ENCODE measurements at regions not wholly inside any gene's neighbourhood (a gene's known extent, or its start where the extent isn't known, plus 50 kb on each side); places are given as distances from the start of the nearest gene placed in this dataset.

GRCh38 chr13:30151388-30151787 is 156.0 kb downstream of the KATNAL1 start:
- in situ Hi-C loops (cut with MboI; ENCODE audit: low sequenced_read_pairs), result no loop called here

GRCh38 chr13:30149248-30149647 is 158.1 kb downstream of the KATNAL1 start:
- in situ Hi-C loops (cut with MboI; ENCODE audit: low sequenced_read_pairs), result loop anchor here (25.0 kb wide), 1 partner anchor 438 kb away; no protein-coding TSS in a partner anchor

GRCh38 chr13:30148786-30149185 is 158.6 kb downstream of the KATNAL1 start:
- in situ Hi-C loops (cut with MboI; ENCODE audit: low sequenced_read_pairs), result loop anchor here (25.0 kb wide), 1 partner anchor 439 kb away; no protein-coding TSS in a partner anchor

DNA sequence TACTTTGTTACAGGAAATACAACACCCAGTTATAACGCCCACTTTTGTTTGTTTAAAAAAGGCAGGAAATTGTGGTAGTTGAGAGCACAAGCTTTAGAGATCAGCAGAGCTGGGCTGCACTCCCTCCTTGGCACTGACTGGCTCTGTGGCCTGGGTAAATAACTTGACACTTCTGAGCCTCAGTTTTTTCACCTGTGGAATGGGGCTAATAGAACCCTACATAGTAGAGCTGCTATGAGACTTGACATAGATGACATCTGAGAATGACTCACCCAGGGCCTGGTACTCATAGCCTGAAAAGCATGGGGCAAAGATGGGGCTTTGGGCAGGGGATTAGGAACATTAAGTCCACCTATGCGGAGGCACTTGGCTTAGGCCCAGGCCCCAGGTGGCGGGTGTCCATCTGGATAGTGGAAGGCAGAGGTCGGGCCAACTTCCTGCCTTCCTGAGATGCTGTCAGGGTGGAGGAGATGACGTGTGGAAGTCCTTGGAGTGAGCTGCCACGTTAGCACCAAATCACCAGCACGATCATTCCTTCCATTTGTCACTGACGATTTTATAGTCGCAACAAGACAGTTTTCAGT is 159.1 kb downstream of the KATNAL1 start:
- in situ Hi-C loops (cut with MboI; ENCODE audit: low sequenced_read_pairs), result loop anchor here (25.0 kb wide), 1 partner anchor 439 kb away; no protein-coding TSS in a partner anchor

DNA sequence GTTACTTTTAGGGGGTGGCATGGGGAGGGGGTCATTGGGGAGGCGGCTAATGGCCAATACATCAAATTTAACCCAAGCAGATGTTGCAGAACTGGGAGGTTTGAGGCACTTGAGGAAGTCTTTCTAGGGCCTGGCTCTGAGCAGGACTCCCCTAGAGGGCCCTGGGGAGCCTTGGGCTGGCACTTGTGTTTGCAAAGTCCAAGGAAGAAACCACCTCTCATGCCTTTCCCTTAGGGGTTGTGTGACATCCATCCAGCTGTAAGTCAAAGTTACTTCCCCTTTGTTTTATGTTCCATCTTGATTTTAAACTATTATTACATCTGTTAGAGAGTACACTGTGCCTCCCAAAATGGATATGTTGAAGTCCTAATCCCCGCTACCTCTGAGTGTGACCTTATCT is 159.9 kb downstream of the KATNAL1 start:
- in situ Hi-C loops (cut with MboI; ENCODE audit: low sequenced_read_pairs), result loop anchor here (25.0 kb wide), 1 partner anchor 440 kb away; no protein-coding TSS in a partner anchor

DNA sequence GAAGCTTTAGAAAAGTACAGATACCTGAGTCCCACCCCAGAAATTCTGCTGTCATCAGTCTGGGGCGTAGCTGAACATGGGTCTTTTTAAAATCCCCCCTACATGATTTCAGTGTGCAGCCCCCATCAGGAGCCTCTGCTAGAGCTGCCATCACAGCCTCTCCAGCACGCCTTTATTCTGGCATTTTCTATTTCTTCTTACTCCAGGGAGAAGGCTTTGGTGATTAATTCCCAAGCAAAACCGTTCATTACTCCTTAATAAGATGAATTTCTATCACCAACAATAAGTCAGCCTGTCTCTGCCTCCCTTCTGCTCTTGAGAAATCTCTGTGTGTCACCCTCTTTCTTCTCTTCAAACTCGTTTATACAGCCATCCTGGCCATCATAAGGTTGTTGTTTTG is 160.3 kb downstream of the KATNAL1 start:
- in situ Hi-C loops (cut with MboI; ENCODE audit: low sequenced_read_pairs), result loop anchor here (25.0 kb wide), 1 partner anchor 440 kb away; no protein-coding TSS in a partner anchor

GRCh38 chr13:30145709-30146367 is 161.5 kb downstream of the KATNAL1 start:
- in situ Hi-C loops (cut with MboI; ENCODE audit: low sequenced_read_pairs), result loop anchor here (25.0 kb wide), 1 partner anchor 441 kb away; no protein-coding TSS in a partner anchor

DNA sequence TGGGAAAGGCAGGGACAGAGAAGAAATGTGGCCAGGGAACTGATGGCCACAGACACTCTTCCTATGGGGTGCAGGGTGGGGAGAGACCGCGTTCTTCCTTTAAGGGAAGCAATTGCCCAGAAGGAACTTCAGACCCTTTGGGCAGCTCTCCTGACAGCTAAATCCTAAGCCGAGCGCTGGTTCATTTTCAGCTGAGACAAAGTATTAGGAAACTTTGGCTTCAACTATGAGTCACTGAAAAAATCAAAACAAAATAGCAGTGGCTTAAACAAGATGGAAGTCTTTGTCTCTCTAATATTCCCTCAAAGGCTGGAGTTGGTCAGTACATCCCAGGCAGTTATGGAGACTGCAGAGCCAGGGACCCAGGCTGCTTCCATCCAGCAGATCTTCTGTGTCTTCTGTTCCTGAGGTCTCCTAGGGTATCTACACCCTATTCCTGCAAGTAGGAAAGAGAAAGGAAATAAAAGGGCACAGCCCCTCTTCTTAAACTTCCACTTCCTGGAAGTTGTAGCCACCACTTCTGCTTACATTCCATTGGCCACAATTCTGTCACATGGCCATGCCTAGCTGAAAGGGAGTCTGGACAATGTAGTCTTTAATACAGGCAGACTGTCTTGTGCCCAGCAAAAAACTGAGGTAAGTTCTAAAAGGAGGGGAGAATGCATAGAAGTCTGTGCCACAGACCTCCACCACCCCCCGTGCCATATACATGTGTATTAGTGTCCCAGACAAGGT is 163.5 kb downstream of the KATNAL1 start:
- in situ Hi-C loops (cut with MboI; ENCODE audit: low sequenced_read_pairs), result loop anchor here (25.0 kb wide), 1 partner anchor 443 kb away; no protein-coding TSS in a partner anchor

DNA sequence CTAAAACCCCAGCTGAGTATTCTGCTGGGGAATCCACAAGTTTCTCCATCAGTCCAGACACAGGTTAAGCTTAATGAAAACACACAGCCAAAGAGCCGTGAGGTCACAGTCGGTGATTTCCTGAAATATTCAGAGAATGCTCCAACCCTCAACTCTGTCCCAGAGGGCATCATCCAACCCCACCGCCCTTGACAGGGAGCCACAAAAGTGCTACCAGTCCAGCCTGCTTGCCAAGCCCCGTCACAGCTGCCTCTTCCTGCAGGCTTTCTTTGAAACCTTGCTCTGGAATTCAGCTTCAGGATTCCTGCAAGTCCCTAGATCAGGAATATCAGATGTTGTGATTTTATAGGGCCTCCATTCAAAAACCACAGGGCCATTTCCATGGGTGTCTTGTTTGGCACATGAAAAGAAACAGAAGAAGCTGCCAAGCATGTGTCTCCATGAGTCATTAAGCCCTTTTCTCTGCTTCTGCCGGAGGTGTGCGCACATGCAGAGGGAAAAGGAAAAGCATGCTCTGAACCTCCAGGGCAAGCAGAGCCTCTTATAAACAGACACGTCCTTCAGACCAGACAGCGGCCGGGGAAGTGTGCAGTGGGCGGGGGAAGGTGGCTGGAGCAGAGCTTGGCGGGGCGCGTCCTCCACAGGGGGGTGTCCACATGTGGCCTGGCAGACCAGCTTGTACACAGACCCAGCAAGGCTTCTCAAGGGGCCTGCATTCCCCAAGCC is 164.7 kb downstream of the KATNAL1 start:
- in situ Hi-C loops (cut with MboI; ENCODE audit: low sequenced_read_pairs), result loop anchor here (25.0 kb wide), 1 partner anchor 445 kb away; no protein-coding TSS in a partner anchor

DNA sequence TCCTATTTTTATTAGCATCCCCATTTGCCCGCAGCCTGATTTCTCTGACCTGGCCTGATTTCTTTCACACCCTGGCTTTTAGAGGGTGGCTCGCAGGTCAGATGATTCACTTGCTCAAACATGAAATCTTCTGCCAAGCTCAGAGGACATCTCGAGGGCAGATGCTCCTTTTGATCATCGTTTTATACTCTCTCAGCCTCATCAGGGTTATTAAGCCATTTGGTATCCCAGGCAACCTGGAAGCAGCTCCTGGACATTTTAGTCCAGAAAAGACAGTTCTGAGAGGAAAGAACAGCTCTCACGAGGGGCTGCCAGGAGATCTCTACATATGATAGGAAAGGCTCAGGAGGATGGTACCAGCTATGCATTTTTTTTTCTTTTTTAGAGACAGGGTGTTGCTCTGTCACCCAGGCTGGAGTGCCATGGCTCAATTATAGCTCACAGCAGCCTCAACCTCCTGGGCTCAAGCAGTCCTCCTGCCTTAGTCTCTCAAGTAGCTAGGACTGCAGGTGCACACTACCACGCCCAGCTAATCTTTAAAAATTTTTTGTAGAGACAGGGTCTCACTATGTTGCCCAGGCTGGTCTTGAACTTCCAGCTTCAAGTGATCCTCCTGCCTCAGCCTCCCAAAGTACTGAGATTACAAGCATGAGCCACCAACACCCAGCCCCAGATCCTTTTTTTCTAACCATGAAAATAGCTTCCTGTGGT is 165.4 kb downstream of the KATNAL1 start:
- in situ Hi-C loops (cut with MboI; ENCODE audit: low sequenced_read_pairs), result loop anchor here (25.0 kb wide), 1 partner anchor 445 kb away; no protein-coding TSS in a partner anchor

- in situ Hi-C loops (cut with MboI; ENCODE audit: low sequenced_read_pairs), result loop anchor here (25.0 kb wide), 1 partner anchor 446 kb away; no protein-coding TSS in a partner anchor
Measured at GRCh38 chr13:30140973-30141372, 166.4 kb downstream of the KATNAL1 start.

GRCh38 chr13:30138511-30138910 is 168.8 kb downstream of the KATNAL1 start:
- in situ Hi-C loops (cut with MboI; ENCODE audit: low sequenced_read_pairs), result loop anchor here (25.0 kb wide), 1 partner anchor 449 kb away; no protein-coding TSS in a partner anchor

DNA sequence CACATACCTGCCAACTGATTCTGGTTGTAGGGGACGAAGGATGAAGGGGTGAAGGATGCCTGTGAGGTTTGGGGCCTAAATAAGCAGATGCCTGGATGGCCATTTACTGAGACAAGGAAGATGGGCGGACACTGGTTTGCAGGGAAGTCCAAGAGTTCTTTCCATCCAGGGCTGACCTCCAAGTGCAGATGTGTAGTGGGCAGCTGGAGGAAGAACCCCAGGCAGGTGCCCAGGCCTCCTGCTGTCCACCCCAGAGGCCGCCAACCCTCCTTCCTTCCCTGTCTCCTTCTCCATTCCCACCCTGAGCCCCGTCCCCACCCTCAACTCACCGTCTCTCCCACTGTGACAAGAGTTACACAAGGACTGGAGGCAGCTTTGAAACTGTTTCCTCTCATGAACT is 171.5 kb downstream of the KATNAL1 start:
- in situ Hi-C loops (cut with MboI; ENCODE audit: low sequenced_read_pairs), result loop anchor here (25.0 kb wide), 1 partner anchor 451 kb away; no protein-coding TSS in a partner anchor

- in situ Hi-C loops (cut with MboI; ENCODE audit: low sequenced_read_pairs), result loop anchor here (25.0 kb wide), 1 partner anchor 452 kb away; no protein-coding TSS in a partner anchor
Measured at GRCh38 chr13:30135351-30135750, 172.0 kb downstream of the KATNAL1 start.

- in situ Hi-C loops (cut with MboI; ENCODE audit: low sequenced_read_pairs), result loop anchor here (25.0 kb wide), 1 partner anchor 453 kb away; no protein-coding TSS in a partner anchor
Measured at GRCh38 chr13:30134578-30134977, 172.8 kb downstream of the KATNAL1 start.

- in situ Hi-C loops (cut with MboI; ENCODE audit: low sequenced_read_pairs), result loop anchor here (25.0 kb wide), 1 partner anchor 453 kb away; no protein-coding TSS in a partner anchor
Measured at GRCh38 chr13:30133996-30134395, 173.4 kb downstream of the KATNAL1 start.

DNA sequence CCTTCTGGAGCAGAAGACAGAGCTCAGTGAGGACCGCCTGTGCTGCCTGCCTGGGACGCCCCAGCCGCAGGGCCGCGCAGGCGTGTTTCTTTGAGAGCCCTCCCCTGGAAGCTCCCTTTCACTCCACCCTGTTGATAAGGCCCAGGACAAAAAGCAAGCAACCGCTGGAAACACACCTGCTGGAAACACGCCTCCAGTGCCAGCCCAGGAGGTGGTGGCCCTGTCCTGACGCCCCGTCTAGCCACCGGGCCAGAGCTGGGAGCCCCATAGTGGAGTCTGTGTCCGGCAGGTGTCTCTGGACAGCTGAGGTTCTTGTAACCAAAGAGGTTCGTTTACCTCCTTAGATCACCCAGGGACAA is 173.8 kb downstream of the KATNAL1 start:
- in situ Hi-C loops (cut with MboI; ENCODE audit: low sequenced_read_pairs), result loop anchor here (25.0 kb wide), 1 partner anchor 454 kb away; no protein-coding TSS in a partner anchor

GRCh38 chr13:30132623-30133553 is 174.5 kb downstream of the KATNAL1 start:
- in situ Hi-C loops (cut with MboI; ENCODE audit: low sequenced_read_pairs), result loop anchor here (25.0 kb wide), 1 partner anchor 454 kb away; no protein-coding TSS in a partner anchor

Data from HL-60/S4 (cell line).